HUES48 (cell line): ENCODE measurements at regions not wholly inside any gene's neighbourhood (a gene's known extent, or its start where the extent isn't known, plus 50 kb on each side); places are given as distances from the start of the nearest gene placed in this dataset.

Experiments
- H3K27ac ChIP-seq: one replicate; pipeline ENCODE4 v1.7.0; 2013; ENCODE audit warnings: low read depth, low read length, inconsistent platforms
- H3K27me3 ChIP-seq: 2 replicates; pipeline ENCODE4 v1.6.1; 2013; ENCODE audit warnings: mild to moderate bottlenecking, low read length; ENCODE audit not compliant: control insufficient read depth, insufficient read depth
- H3K36me3 ChIP-seq: 2 replicates; pipeline ENCODE4 v1.6.1; 2013; ENCODE audit warnings: low read length; ENCODE audit not compliant: control insufficient read depth, insufficient read depth
- H3K4me1 ChIP-seq: 2 replicates; pipeline ENCODE4 v1.6.1; 2013; ENCODE audit warnings: mild to moderate bottlenecking, low read length; ENCODE audit not compliant: control insufficient read depth, insufficient read depth
- H3K4me3 ChIP-seq: 2 replicates; pipeline ENCODE4 v1.5.1; 2013; ENCODE audit warnings: mild to moderate bottlenecking, low read depth, low read length
- H3K9ac ChIP-seq: 2 replicates; pipeline ENCODE4 v1.6.1; 2013; ENCODE audit warnings: mild to moderate bottlenecking, low read depth, low read length, moderate library complexity
- H3K9me3 ChIP-seq: 2 replicates; pipeline ENCODE4 v1.6.1; 2013; ENCODE audit warnings: low read length; ENCODE audit not compliant: control insufficient read depth, insufficient read depth

- Histone ChIP-seq H3K4me1 (peaks cover 8% of the 10 kb centered on the region), H3K36me3 (no peaks in the 10 kb centered on the region), H3K27ac (no peak overlapping the region), H3K27me3 (no peaks in the 10 kb centered on the region), H3K4me3 (no peak overlapping the region), H3K9ac (no peak overlapping the region), H3K9me3 (no peaks in the 10 kb centered on the region)
These were observed 549.3 kb downstream of the CCDC171 start for GRCh38 chr9:16102154-16102553.

GRCh38 chr9:16103620-16104397 is 551.0 kb downstream of the CCDC171 start:
- H3K9ac ChIP-seq, result no peak overlapping the region
- no peaks in the 10 kb centered on the region for H3K9me3 ChIP-seq
- no peaks in the 10 kb centered on the region for H3K27me3 ChIP-seq
- H3K27ac ChIP-seq, result no peak overlapping the region
- no peak overlapping the region for H3K4me3 ChIP-seq
- H3K4me1 ChIP-seq, result peaks cover 8% of the 10 kb centered on the region
- no peaks in the 10 kb centered on the region for H3K36me3 ChIP-seq

GRCh38 chr9:16105168-16106020 is 552.6 kb downstream of the CCDC171 start:
- Histone ChIP-seq H3K27ac (no peak overlapping the region), H3K27me3 (no peaks in the 10 kb centered on the region), H3K4me1 (peaks cover 8% of the 10 kb centered on the region), H3K36me3 (no peaks in the 10 kb centered on the region), H3K4me3 (no peak overlapping the region), H3K9ac (no peak overlapping the region), H3K9me3 (no peaks in the 10 kb centered on the region)

- Histone ChIP-seq H3K4me1 (peaks cover 8% of the 10 kb centered on the region), H3K36me3 (no peaks in the 10 kb centered on the region), H3K27ac (peak overlapping the region; percentile 8), H3K4me3 (no peak overlapping the region), H3K9me3 (no peaks in the 10 kb centered on the region), H3K27me3 (no peaks in the 10 kb centered on the region), H3K9ac (no peak overlapping the region)
These were observed 553.3 kb downstream of the CCDC171 start for GRCh38 chr9:16106021-16106571.

GRCh38 chr9:16112116-16112515 is 559.3 kb downstream of the CCDC171 start:
- Histone ChIP-seq H3K4me1 (no peaks in the 10 kb centered on the region), H3K27me3 (no peaks in the 10 kb centered on the region), H3K4me3 (no peak overlapping the region), H3K36me3 (no peaks in the 10 kb centered on the region), H3K27ac (no peak overlapping the region), H3K9me3 (no peaks in the 10 kb centered on the region), H3K9ac (no peak overlapping the region)

GRCh38 chr9:16115994-16116393 is 563.2 kb downstream of the CCDC171 start:
- Histone ChIP-seq H3K4me3 (no peak overlapping the region), H3K4me1 (peaks cover 11% of the 10 kb centered on the region; the same call in 1 of the 2 replicates), H3K27me3 (no peaks in the 10 kb centered on the region), H3K36me3 (no peaks in the 10 kb centered on the region), H3K9ac (no peak overlapping the region), H3K9me3 (no peaks in the 10 kb centered on the region), H3K27ac (no peak overlapping the region)

- Histone ChIP-seq H3K4me3 (no peak overlapping the region), H3K9ac (no peak overlapping the region), H3K27ac (no peak overlapping the region), H3K4me1 (peaks cover 11% of the 10 kb centered on the region; the same call in 1 of the 2 replicates), H3K9me3 (no peaks in the 10 kb centered on the region), H3K36me3 (no peaks in the 10 kb centered on the region), H3K27me3 (no peaks in the 10 kb centered on the region)
These were observed 565.2 kb downstream of the CCDC171 start for GRCh38 chr9:16118043-16118442.

- no peaks in the 10 kb centered on the region for H3K27me3 ChIP-seq
- H3K4me1 ChIP-seq, result peaks cover 11% of the 10 kb centered on the region; the same call in 1 of the 2 replicates
- H3K4me3 ChIP-seq, result no peak overlapping the region
- no peaks in the 10 kb centered on the region for H3K9me3 ChIP-seq
- H3K27ac ChIP-seq, result no peak overlapping the region
- no peaks in the 10 kb centered on the region for H3K36me3 ChIP-seq
- no peak overlapping the region for H3K9ac ChIP-seq
These were observed 566.7 kb downstream of the CCDC171 start for GRCh38 chr9:16119261-16120230.

GRCh38 chr9:16120231-16120641 is 567.4 kb downstream of the CCDC171 start:
- Histone ChIP-seq H3K27ac (no peak overlapping the region), H3K9me3 (no peaks in the 10 kb centered on the region), H3K4me1 (peaks cover 11% of the 10 kb centered on the region; the same call in 1 of the 2 replicates)

GRCh38 chr9:16120727-16121126 is 567.9 kb downstream of the CCDC171 start:
- no peaks in the 10 kb centered on the region for H3K9me3 ChIP-seq

More at GRCh38 chr9:16120231-16120641, 567.4 kb downstream of the CCDC171 start:
- H3K36me3 ChIP-seq, result no peaks in the 10 kb centered on the region
- H3K9ac ChIP-seq, result no peak overlapping the region
- H3K4me3 ChIP-seq, result no peak overlapping the region
- H3K27me3 ChIP-seq, result no peaks in the 10 kb centered on the region

More at GRCh38 chr9:16120727-16121126, 567.9 kb downstream of the CCDC171 start:
- H3K9ac ChIP-seq, result no peak overlapping the region
- no peak overlapping the region for H3K4me3 ChIP-seq
- H3K27ac ChIP-seq, result no peak overlapping the region
- peaks cover 11% of the 10 kb centered on the region; the same call in 1 of the 2 replicates for H3K4me1 ChIP-seq
- H3K36me3 ChIP-seq, result no peaks in the 10 kb centered on the region
- H3K27me3 ChIP-seq, result no peaks in the 10 kb centered on the region
